ENCODE measurements at regions not wholly inside any gene's neighbourhood (a gene's known extent, or its start where the extent isn't known, plus 50 kb on each side); places are given as distances from the start of the nearest gene placed in this dataset.

GRCh38 chr2:78876316-78876688, 149.2 kb upstream of the REG3G start:
- DNase-seq = no peak

GRCh38 chr2:78887446-78887845, 138.1 kb upstream of the REG3G start:
- DNase-seq = no peak

- DNase-seq = no peak
These were observed 134.6 kb upstream of the REG3G start for GRCh38 chr2:78890935-78891334.

GRCh38 chr2:78892295-78892694, 133.2 kb upstream of the REG3G start:
- no peak for DNase-seq

- DNase-seq = no peak
These were observed 130.5 kb upstream of the REG3G start for GRCh38 chr2:78895022-78895421.

- no peak for DNase-seq
These were observed 129.0 kb upstream of the REG3G start for GRCh38 chr2:78896536-78896935.

- DNase-seq = no peak
These were observed 118.4 kb upstream of the REG3G start for GRCh38 chr2:78907089-78907488.

GRCh38 chr2:78908973-78909372, 116.5 kb upstream of the REG3G start:
- no peak for DNase-seq

GRCh38 chr2:78910376-78910775, 115.1 kb upstream of the REG3G start:
- DNase-seq = no peak

GRCh38 chr2:78913257-78913656, 112.2 kb upstream of the REG3G start:
- DNase-seq = no peak

GRCh38 chr2:78925258-78925657, 100.2 kb upstream of the REG3G start:
- no peak for DNase-seq

- DNase-seq = no peak
These were observed 97.0 kb upstream of the REG3G start for GRCh38 chr2:78928502-78928901.

GRCh38 chr2:78940998-78941397, 84.5 kb upstream of the REG3G start:
- DNase-seq = no peak

GRCh38 chr2:78941751-78942150, 83.8 kb upstream of the REG3G start:
- DNase-seq = no peak

GRCh38 chr2:78963881-78964280, 61.6 kb upstream of the REG3G start:
- DNase-seq = no peak

- DNase-seq = no peak
These were observed 58.2 kb upstream of the REG3G start for GRCh38 chr2:78967294-78967693.

GRCh38 chr2:78973630-78974029, 51.9 kb upstream of the REG3G start:
- DNase-seq = no peak

All from NCI-H1092 (cell line).